ENCODE measurements at regions not wholly inside any gene's neighbourhood (a gene's known extent, or its start where the extent isn't known, plus 50 kb on each side); places are given as distances from the start of the nearest gene placed in this dataset.
"Not testable (repeated sequence)": the region's sequence is repeated elsewhere in the genome, so short reads cannot be mapped to it uniquely, and the experiment has no call there.

GRCh38 chr1:168468042-168468809 is 75.6 kb downstream of the XCL2 start:
- H3K27ac ChIP-seq: peak overlapping the region in 2 of 5 donors; percentile 16 to 31
- no peak for DNase-seq
- peaks cover 0 to 50% (median 25%) of the 10 kb centered on the region in 4 donors for H3K4me1 ChIP-seq
- no peaks in the 10 kb centered on the region for H3K9me3 ChIP-seq
- intact Hi-C loops (cut with DNase I; ENCODE audit: low total_unique reads): no loop called here
- WGBS, 5 donors: 70 to 80% (median 79%) methylated on average over 5 of the region's 5 CpGs
- TF ChIP-seq POLR2AphosphoS5 (IDR thresholded peaks at IDR 0.05): no peak
- no peak for TF ChIP-seq EP300 (IDR thresholded peaks at IDR 0.05)
- TF ChIP-seq POLR2A (IDR thresholded peaks at IDR 0.05): no peak
- TF ChIP-seq, protein P1, sequence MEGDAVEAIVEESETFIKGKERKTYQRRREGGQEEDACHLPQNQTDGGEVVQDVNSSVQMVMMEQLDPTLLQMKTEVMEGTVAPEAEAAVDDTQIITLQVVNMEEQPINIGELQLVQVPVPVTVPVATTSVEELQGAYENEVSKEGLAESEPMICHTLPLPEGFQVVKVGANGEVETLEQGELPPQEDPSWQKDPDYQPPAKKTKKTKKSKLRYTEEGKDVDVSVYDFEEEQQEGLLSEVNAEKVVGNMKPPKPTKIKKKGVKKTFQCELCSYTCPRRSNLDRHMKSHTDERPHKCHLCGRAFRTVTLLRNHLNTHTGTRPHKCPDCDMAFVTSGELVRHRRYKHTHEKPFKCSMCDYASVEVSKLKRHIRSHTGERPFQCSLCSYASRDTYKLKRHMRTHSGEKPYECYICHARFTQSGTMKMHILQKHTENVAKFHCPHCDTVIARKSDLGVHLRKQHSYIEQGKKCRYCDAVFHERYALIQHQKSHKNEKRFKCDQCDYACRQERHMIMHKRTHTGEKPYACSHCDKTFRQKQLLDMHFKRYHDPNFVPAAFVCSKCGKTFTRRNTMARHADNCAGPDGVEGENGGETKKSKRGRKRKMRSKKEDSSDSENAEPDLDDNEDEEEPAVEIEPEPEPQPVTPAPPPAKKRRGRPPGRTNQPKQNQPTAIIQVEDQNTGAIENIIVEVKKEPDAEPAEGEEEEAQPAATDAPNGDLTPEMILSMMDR (IDR thresholded peaks at IDR 0.05): no peak
- no peaks in the 10 kb centered on the region for H3K27me3 ChIP-seq
- H3K36me3 ChIP-seq: no peaks in the 10 kb centered on the region
- no peak overlapping the region for H3K4me3 ChIP-seq

GRCh38 chr1:168467452-168467851 is 76.3 kb downstream of the XCL2 start:
- Histone ChIP-seq H3K27ac (peak overlapping the region in 1 of 5 donors; percentile 16), H3K4me1 (peaks cover 0 to 50% (median 25%) of the 10 kb centered on the region in 4 donors)

DNA sequence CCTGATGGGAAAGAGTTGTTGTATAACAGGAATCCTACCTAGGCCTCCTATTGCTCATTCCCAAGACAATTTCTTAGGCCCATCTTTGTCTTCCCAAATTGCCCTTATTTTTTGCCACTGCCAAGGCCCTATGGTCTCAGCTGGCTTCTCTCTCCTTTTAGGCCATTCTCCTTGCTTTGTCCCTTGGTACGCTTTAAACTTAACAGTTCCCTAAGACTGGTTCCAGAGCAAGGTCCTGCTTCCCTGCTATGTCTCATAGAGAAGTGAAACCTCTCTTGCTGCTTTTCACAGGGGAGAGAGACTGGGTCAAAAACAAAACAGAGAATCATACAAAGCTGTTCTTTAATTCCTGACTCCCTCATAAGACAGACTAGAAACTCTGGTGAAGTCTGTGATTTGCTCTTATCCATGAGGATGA is 77.1 kb downstream of the XCL2 start:
- intact Hi-C loops (cut with DNase I; ENCODE audit: low total_unique reads): no loop called here
- DNase-seq: no peak
- H3K9me3 ChIP-seq: no peaks in the 10 kb centered on the region
- no peak for TF ChIP-seq POLR2A (IDR thresholded peaks at IDR 0.05)
- TF ChIP-seq EP300 (IDR thresholded peaks at IDR 0.05): no peak
- TF ChIP-seq, protein P1 (IDR thresholded peaks at IDR 0.05): no peak
- no peak for TF ChIP-seq POLR2AphosphoS5 (IDR thresholded peaks at IDR 0.05)
- 80 to 90% (median 86%) methylated on average over 1 of the region's 1 CpG for WGBS, 5 donors
- no peaks in the 10 kb centered on the region for H3K36me3 ChIP-seq
- H3K27ac ChIP-seq: peak overlapping the region in 4 of 5 donors; percentile 1 to 48 (median 14)
- no peaks in the 10 kb centered on the region for H3K27me3 ChIP-seq
- H3K4me1 ChIP-seq: peaks cover 0 to 50% (median 25%) of the 10 kb centered on the region in 4 donors
- no peak overlapping the region for H3K4me3 ChIP-seq

More at GRCh38 chr1:168467452-168467851, 76.3 kb downstream of the XCL2 start:
- WGBS, 5 donors: 61 to 76% (median 74%) methylated on average over 3 of the region's 3 CpGs
- DNase-seq: no peak
- Histone ChIP-seq H3K36me3 (no peaks in the 10 kb centered on the region), H3K4me3 (no peak overlapping the region), H3K9me3 (no peaks in the 10 kb centered on the region), H3K27me3 (no peaks in the 10 kb centered on the region)
- TF ChIP-seq, protein P1 (IDR thresholded peaks at IDR 0.05): no peak
- TF ChIP-seq EP300 (IDR thresholded peaks at IDR 0.05) (no peak), POLR2A (IDR thresholded peaks at IDR 0.05) (no peak), POLR2AphosphoS5 (IDR thresholded peaks at IDR 0.05) (no peak)
- intact Hi-C loops (cut with DNase I; ENCODE audit: low total_unique reads): no loop called here

DNA sequence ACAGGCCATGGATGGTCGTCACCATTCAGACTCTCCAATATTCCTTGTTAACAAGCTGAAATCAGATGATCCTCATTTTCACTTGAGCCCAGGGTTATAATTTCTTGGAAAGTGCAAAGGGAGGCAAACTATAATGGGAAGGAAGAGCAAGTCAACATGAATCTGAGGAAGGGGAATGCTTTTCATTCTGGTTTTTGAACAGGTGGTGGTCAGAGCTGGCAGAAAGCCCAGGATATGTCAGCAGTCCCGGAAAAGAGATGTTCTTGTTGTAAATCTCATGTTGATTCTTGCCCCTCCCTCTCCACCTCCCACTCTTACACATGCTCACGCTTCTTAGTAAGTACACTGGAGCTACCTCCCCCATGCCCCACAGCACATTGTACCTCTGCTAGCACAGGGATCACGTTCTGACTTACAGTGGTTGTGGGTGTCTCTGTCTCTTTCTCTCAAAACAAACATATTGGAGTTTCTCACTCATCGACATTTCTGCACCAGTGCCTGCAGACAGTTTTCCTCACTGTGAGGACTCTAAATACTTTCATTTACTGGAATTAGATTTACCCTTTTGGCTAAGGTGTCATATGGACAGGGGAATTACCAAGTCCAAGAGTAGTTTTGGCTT is 77.6 kb downstream of the XCL2 start:
- TF ChIP-seq POLR2AphosphoS5 (IDR thresholded peaks at IDR 0.05) (no peak), POLR2A (IDR thresholded peaks at IDR 0.05) (no peak), EP300 (IDR thresholded peaks at IDR 0.05) (no peak)
- TF ChIP-seq, protein P1 (IDR thresholded peaks at IDR 0.05): no peak
- peaks cover 0 to 50% (median 25%) of the 10 kb centered on the region in 4 donors for H3K4me1 ChIP-seq
- no peaks in the 10 kb centered on the region for H3K36me3 ChIP-seq
- H3K9me3 ChIP-seq: peaks cover 0 to 4% (median 2%) of the 10 kb centered on the region in 4 donors
- H3K4me3 ChIP-seq: no peak overlapping the region
- intact Hi-C loops (cut with DNase I; ENCODE audit: low total_unique reads): no loop called here
- DNase-seq: peak; percentile 26 to 83
- 20 to 38% (median 31%) methylated on average over 5 of the region's 5 CpGs for WGBS, 5 donors
- no peaks in the 10 kb centered on the region for H3K27me3 ChIP-seq
- peak overlapping the region in 2 of 5 donors; percentile 15 to 48 for H3K27ac ChIP-seq

- H3K36me3 ChIP-seq; intact Hi-C loops (cut with DNase I; ENCODE audit: low total_unique reads); H3K27me3 ChIP-seq; H3K4me1 ChIP-seq; H3K27ac ChIP-seq; H3K4me3 ChIP-seq; DNase-seq: not testable (repeated sequence)
- WGBS, 5 donors: 88 to 95% (median 93%) methylated on average over 3 of the region's 3 CpGs
- H3K9me3 ChIP-seq: peaks cover 0 to 11% (median 5%) of the 10 kb centered on the region in 4 donors
Measured at GRCh38 chr1:168461108-168461507, 82.7 kb downstream of the XCL2 start.

GRCh38 chr1:168457296-168457695 is 86.5 kb downstream of the XCL2 start:
- H3K9me3 ChIP-seq: peaks cover 0 to 23% (median 10%) of the 10 kb centered on the region in 4 donors
- H3K36me3 ChIP-seq; DNase-seq; H3K27ac ChIP-seq; intact Hi-C loops (cut with DNase I; ENCODE audit: low total_unique reads); H3K4me1 ChIP-seq; H3K27me3 ChIP-seq; H3K4me3 ChIP-seq: not testable (repeated sequence)
- 54 to 67% (median 66%) methylated on average over 8 of the region's 8 CpGs for WGBS, 5 donors
